Fibroblast of villous mesenchyme (primary cell): ENCODE measurements at regions not wholly inside any gene's neighbourhood (a gene's known extent, or its start where the extent isn't known, plus 50 kb on each side); places are given as distances from the start of the nearest gene placed in this dataset.
"Not testable (repeated sequence)": the region's sequence is repeated elsewhere in the genome, so short reads cannot be mapped to it uniquely, and the experiment has no call there.

Experiments used
- DNase-seq: peaks from one replicate; pipeline ENCODE4 v3.0.0-alpha.2; 2010; ENCODE audit warnings: low read depth
- H3K4me3 ChIP-seq: 2 replicates; pipeline ENCODE4 v1.5.1; 2011; ENCODE audit warnings: low read depth, mild to moderate bottlenecking, low read length
- TF ChIP-seq, protein P1 (sequence below): IDR thresholded peaks from 2 replicates; pipeline ENCODE4 v1.5.1; 2012; ENCODE audit warnings: low read depth, mild to moderate bottlenecking, low read length; ENCODE audit not compliant: insufficient read depth

- TF ChIP-seq, protein P1, sequence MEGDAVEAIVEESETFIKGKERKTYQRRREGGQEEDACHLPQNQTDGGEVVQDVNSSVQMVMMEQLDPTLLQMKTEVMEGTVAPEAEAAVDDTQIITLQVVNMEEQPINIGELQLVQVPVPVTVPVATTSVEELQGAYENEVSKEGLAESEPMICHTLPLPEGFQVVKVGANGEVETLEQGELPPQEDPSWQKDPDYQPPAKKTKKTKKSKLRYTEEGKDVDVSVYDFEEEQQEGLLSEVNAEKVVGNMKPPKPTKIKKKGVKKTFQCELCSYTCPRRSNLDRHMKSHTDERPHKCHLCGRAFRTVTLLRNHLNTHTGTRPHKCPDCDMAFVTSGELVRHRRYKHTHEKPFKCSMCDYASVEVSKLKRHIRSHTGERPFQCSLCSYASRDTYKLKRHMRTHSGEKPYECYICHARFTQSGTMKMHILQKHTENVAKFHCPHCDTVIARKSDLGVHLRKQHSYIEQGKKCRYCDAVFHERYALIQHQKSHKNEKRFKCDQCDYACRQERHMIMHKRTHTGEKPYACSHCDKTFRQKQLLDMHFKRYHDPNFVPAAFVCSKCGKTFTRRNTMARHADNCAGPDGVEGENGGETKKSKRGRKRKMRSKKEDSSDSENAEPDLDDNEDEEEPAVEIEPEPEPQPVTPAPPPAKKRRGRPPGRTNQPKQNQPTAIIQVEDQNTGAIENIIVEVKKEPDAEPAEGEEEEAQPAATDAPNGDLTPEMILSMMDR, result no peak
- no peak overlapping the region for H3K4me3 ChIP-seq
Observed at GRCh38 chr17:34478244-34478643, 101.1 kb upstream of the TMEM132E start.

DNA sequence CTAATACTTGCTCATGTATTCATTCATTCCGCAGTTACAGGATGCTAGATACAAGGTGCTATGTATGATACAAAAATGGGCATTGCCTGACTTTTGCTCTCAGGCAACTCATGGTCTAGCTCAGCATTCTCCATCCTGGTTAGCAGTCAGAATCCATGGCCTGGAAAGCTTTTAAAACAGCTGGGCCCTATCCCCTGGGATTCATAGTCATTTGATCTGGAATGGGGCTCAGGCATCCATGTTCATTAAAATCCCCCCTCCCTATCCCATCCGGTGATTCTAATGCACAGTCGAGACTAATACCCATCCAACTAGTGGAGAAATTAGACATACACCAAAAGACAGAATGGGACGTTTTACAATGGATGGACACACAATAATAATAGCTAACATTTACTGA lies 104.1 kb upstream of the TMEM132E start:
- TF ChIP-seq, protein P1, result no peak
- DNase-seq, result no peak
- no peak overlapping the region for H3K4me3 ChIP-seq

More at GRCh38 chr17:34478244-34478643, 101.1 kb upstream of the TMEM132E start:
- DNase-seq, result no peak

DNA sequence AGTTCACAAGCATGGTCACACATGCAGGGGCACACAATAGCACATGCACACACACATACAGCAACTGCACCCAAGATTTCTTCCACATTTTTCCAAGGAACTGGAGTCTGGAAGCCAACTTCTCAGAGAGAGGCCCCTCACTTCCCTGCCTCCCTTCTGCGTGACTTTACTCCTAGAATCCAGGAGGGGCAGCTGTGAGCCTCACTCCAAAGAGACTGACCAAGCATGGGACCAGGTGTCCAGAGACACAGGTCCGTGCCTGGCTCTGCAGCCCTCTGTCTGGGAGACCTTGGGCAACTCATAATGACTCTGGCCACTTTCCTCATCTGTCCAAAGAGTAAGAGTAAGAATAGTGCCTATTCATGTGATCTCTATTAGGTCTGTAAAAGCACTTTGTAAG lies 104.7 kb upstream of the TMEM132E start:
- H3K4me3 ChIP-seq, result no peak overlapping the region
- no peak for DNase-seq
- TF ChIP-seq, protein P1, result no peak

- no peak overlapping the region for H3K4me3 ChIP-seq
- TF ChIP-seq, protein P1, result no peak
- DNase-seq, result no peak
Observed at GRCh38 chr17:34472363-34472762, 107.0 kb upstream of the TMEM132E start.

- DNase-seq, H3K4me3 ChIP-seq: not testable (repeated sequence)
Observed at GRCh38 chr17:34471278-34471677, 108.1 kb upstream of the TMEM132E start.

DNA sequence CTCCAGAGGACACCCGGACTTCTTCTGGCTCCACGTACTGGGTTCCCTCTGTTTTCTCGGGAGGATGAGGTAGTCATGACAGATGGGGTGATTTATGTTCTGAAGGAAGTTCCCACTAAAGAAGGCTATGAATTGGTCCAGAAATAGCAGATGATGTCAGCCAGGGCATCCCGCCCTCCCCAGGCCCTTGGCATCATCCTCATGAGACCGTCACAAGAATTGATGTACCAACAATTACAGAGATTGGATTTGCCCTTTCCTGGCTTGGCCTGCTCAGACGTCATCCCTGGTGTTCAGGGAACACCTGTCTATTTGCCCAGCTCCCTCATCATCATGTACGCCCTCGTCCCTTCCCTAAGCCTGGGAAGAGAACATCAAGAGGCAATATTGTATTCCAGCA lies 102.8 kb upstream of the CCL1 start:
- TF ChIP-seq, protein P1, result no peak
- H3K4me3 ChIP-seq, result no peak overlapping the region
- DNase-seq, result no peak

- TF ChIP-seq, protein P1, result no peak
- H3K4me3 ChIP-seq, result no peak overlapping the region
- DNase-seq, result no peak
Observed at GRCh38 chr17:34464812-34465211, 101.8 kb upstream of the CCL1 start.
